HG03025 (cell line): ENCODE measurements at regions not wholly inside any gene's neighbourhood (a gene's known extent, or its start where the extent isn't known, plus 50 kb on each side); places are given as distances from the start of the nearest gene placed in this dataset.
"Not testable (repeated sequence)": the region's sequence is repeated elsewhere in the genome, so short reads cannot be mapped to it uniquely, and the experiment has no call there.

Source experiments
- ATAC-seq: cut with Tn5 transposase; IDR thresholded peaks from one replicate; pipeline ENCODE4 v1.9.1; 2021; ENCODE audit warnings: mild to moderate bottlenecking, moderate library complexity; ENCODE audit not compliant: unreplicated experiment, low FRiP score

GRCh38 chr1:118578276-118578675 lies 393.2 kb upstream of the SPAG17 start:
- ATAC-seq: no peak

GRCh38 chr1:118575060-118575459 lies 390.0 kb upstream of the SPAG17 start:
- ATAC-seq: no peak

GRCh38 chr1:118564961-118565703 lies 380.1 kb upstream of the SPAG17 start:
- no peak for ATAC-seq

- ATAC-seq: no peak
These were observed 379.2 kb upstream of the SPAG17 start for GRCh38 chr1:118563981-118564951.

- no peak for ATAC-seq
These were observed 373.9 kb upstream of the SPAG17 start for GRCh38 chr1:118558933-118559332.

GRCh38 chr1:118556936-118557335 lies 371.9 kb upstream of the SPAG17 start:
- no peak for ATAC-seq

- ATAC-seq: no peak
These were observed 370.6 kb upstream of the SPAG17 start for GRCh38 chr1:118555638-118556037.

GRCh38 chr1:118535901-118536300 lies 350.9 kb upstream of the SPAG17 start:
- no peak for ATAC-seq

GRCh38 chr1:118511922-118512321 lies 326.9 kb upstream of the SPAG17 start:
- not testable (repeated sequence) for ATAC-seq

- ATAC-seq: no peak
These were observed 319.8 kb upstream of the SPAG17 start for GRCh38 chr1:118504867-118505266.

- ATAC-seq: no peak
These were observed 319.2 kb upstream of the SPAG17 start for GRCh38 chr1:118504221-118504644.

GRCh38 chr1:118503752-118504151 lies 318.7 kb upstream of the SPAG17 start:
- ATAC-seq: no peak

GRCh38 chr1:118494998-118495397 lies 310.0 kb upstream of the SPAG17 start:
- no peak for ATAC-seq

- ATAC-seq: no peak
These were observed 303.8 kb upstream of the SPAG17 start for GRCh38 chr1:118488787-118489186.

- no peak for ATAC-seq
These were observed 302.9 kb upstream of the SPAG17 start for GRCh38 chr1:118487932-118488331.

- ATAC-seq: no peak
These were observed 302.1 kb upstream of the SPAG17 start for GRCh38 chr1:118487091-118487490.

GRCh38 chr1:118486199-118486598 lies 301.2 kb upstream of the SPAG17 start:
- ATAC-seq: no peak

- no peak for ATAC-seq
These were observed 300.7 kb upstream of the SPAG17 start for GRCh38 chr1:118485757-118486156.

GRCh38 chr1:118484893-118485292 lies 299.9 kb upstream of the SPAG17 start:
- ATAC-seq: no peak

- ATAC-seq: no peak
These were observed 298.4 kb upstream of the SPAG17 start for GRCh38 chr1:118483245-118484006.

- no peak for ATAC-seq
These were observed 296.1 kb upstream of the SPAG17 start for GRCh38 chr1:118481126-118481525.
